Breast epithelium (tissue), 3 donors: ENCODE measurements at regions not wholly inside any gene's neighbourhood (a gene's known extent, or its start where the extent isn't known, plus 50 kb on each side); places are given as distances from the start of the nearest gene placed in this dataset.

Experiments
- POLR2A ChIP-seq: fragments of 450-650 bp; IDR thresholded peaks from one replicate; pipeline ENCODE4 v1.6.1; 2016; ENCODE audit warnings: antibody characterized with exemption, mild to moderate bottlenecking, moderate library complexity
- TF ChIP-seq, protein P1 (sequence below), 3 donors: fragments of 450-650 bp; IDR thresholded peaks; one replicate each; pipeline ENCODE4 v1.5.1; 2016 to 2017; ENCODE audit warnings: antibody characterized with exemption in 3 of 3, mild to moderate bottlenecking in 3 of 3, moderate library complexity in 3 of 3

DNA sequence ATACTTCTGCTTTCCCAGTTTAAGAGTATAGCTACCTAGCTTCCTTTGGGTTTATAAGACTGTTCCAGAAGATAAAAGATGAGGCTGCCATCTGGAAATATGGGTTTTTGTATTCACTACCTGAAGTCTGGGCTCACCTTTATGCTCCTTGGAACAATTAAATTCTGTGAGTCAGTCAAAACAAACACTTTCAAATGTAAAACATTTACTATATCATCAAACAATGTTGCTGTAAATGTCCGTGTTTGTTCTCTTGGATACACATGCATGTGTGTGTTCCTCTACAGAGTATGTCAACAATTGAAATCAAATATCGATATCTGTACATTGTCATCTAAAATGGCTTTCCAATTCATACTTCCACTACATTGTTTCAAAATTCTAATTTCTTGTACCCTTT is 525.6 kb downstream of the MDFIC start:
- TF ChIP-seq, protein P1, sequence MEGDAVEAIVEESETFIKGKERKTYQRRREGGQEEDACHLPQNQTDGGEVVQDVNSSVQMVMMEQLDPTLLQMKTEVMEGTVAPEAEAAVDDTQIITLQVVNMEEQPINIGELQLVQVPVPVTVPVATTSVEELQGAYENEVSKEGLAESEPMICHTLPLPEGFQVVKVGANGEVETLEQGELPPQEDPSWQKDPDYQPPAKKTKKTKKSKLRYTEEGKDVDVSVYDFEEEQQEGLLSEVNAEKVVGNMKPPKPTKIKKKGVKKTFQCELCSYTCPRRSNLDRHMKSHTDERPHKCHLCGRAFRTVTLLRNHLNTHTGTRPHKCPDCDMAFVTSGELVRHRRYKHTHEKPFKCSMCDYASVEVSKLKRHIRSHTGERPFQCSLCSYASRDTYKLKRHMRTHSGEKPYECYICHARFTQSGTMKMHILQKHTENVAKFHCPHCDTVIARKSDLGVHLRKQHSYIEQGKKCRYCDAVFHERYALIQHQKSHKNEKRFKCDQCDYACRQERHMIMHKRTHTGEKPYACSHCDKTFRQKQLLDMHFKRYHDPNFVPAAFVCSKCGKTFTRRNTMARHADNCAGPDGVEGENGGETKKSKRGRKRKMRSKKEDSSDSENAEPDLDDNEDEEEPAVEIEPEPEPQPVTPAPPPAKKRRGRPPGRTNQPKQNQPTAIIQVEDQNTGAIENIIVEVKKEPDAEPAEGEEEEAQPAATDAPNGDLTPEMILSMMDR (IDR thresholded peaks at IDR 0.05) = no peak
- TF ChIP-seq POLR2A = no peak
